ENCODE measurements at regions not wholly inside any gene's neighbourhood (a gene's known extent, or its start where the extent isn't known, plus 50 kb on each side); places are given as distances from the start of the nearest gene placed in this dataset.

- no peaks in the 10 kb centered on the region for H3K79me2 ChIP-seq (ENCODE audit: insufficient read depth, low read length)
- no peak overlapping the region for H2AFZ ChIP-seq (ENCODE audit: low read length)
- H3K27me3 ChIP-seq (ENCODE audit: insufficient read depth, low read length) = peaks cover 3% of the 10 kb centered on the region
- no peak for DNase-seq (ENCODE audit: insufficient read length, low spot score, missing footprints)
- H3K4me1 ChIP-seq (ENCODE audit: insufficient read depth, low read length) = peaks cover 25% of the 10 kb centered on the region
- no peaks in the 10 kb centered on the region for H4K20me1 ChIP-seq (ENCODE audit: insufficient read depth, low read length)
- H3K9me3 ChIP-seq (ENCODE audit: low read depth, low read length) = no peaks in the 10 kb centered on the region
- TF ChIP-seq CTCF (IDR thresholded peaks at IDR 0.05; ENCODE audit: extremely low read depth, low read depth, low read length) = no peak
- no peak overlapping the region for H3K27ac ChIP-seq (ENCODE audit: low read depth, low read length)
- no peak overlapping the region for H3K4me2 ChIP-seq (ENCODE audit: insufficient read depth, low read length)
- no peaks in the 10 kb centered on the region for H3K36me3 ChIP-seq (ENCODE audit: insufficient read depth, low read length)
- no peak overlapping the region for H3K4me3 ChIP-seq (ENCODE audit: insufficient read depth, low read length)
Observed at GRCh38 chr5:56346741-56347535, 113.8 kb upstream of the ANKRD55 start.

DNA sequence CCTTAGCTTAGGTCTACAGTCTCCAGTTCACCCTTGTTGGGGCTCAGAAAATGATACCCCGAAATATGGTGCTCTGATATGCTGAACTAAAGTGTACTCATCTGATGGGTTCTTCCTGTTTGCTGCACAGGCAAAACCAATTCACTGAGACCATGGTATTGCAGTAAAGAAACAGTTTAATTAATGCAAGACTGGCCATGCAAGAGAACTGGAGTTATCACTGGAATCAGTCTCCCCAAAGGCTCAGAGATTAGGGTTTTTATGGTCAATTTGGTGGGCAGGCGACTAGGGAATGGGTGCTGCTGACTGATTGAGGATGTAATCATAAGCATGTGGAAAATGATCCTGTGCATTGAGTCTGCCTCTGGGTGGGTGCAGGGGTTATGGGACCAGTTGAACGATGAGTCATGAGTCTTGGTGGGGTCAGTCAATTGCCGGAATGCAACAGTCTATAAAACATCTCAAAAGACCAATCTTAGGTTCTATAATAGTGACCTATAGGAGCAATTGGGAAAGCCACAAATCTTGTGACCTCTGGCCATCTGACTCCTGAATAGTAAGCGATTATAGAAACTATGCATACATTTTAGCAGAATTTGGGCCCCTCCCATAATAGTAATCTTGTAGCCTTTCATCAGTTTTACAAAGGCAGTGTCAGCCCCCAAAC lies 113.0 kb upstream of the ANKRD55 start:
- Histone ChIP-seq H3K4me3 (ENCODE audit: insufficient read depth, low read length) (no peak overlapping the region), H3K36me3 (ENCODE audit: insufficient read depth, low read length) (no peaks in the 10 kb centered on the region), H3K4me2 (ENCODE audit: insufficient read depth, low read length) (no peak overlapping the region), H3K4me1 (ENCODE audit: insufficient read depth, low read length) (peaks cover 25% of the 10 kb centered on the region), H3K9me3 (ENCODE audit: low read depth, low read length) (no peaks in the 10 kb centered on the region), H2AFZ (ENCODE audit: low read length) (no peak overlapping the region), H3K79me2 (ENCODE audit: insufficient read depth, low read length) (no peaks in the 10 kb centered on the region), H3K27me3 (ENCODE audit: insufficient read depth, low read length) (peaks cover 3% of the 10 kb centered on the region), H4K20me1 (ENCODE audit: insufficient read depth, low read length) (no peaks in the 10 kb centered on the region), H3K27ac (ENCODE audit: low read depth, low read length) (no peak overlapping the region)
- TF ChIP-seq CTCF (IDR thresholded peaks at IDR 0.05; ENCODE audit: extremely low read depth, low read depth, low read length) = no peak
- DNase-seq (ENCODE audit: insufficient read length, low spot score, missing footprints) = no peak

DNA sequence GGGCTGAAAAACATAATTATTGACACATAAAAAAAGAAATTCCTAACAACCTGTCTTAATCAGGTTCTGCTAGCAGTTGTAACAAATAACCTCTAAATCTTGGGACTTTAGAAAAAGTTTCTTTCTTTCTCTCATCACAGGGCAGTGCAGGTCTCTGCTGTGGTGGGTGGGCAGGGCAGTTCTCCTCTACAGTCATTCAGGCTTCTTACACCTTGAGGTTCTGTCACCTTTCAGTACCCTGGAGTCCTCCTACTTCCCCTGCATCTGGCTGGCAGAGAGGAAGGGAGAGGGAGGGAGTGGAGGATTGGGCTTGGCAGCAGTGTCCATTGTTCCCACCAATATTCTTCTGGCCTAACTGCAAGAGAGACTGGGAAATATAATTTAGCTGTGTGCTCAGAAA lies 112.2 kb upstream of the ANKRD55 start:
- H3K27me3 ChIP-seq (ENCODE audit: insufficient read depth, low read length) = peaks cover 3% of the 10 kb centered on the region
- H3K79me2 ChIP-seq (ENCODE audit: insufficient read depth, low read length) = no peaks in the 10 kb centered on the region
- no peaks in the 10 kb centered on the region for H4K20me1 ChIP-seq (ENCODE audit: insufficient read depth, low read length)
- no peak for TF ChIP-seq CTCF (IDR thresholded peaks at IDR 0.05; ENCODE audit: extremely low read depth, low read depth, low read length)
- no peak overlapping the region for H3K27ac ChIP-seq (ENCODE audit: low read depth, low read length)
- no peak overlapping the region for H3K4me3 ChIP-seq (ENCODE audit: insufficient read depth, low read length)
- peaks cover 17% of the 10 kb centered on the region for H3K4me1 ChIP-seq (ENCODE audit: insufficient read depth, low read length)
- H2AFZ ChIP-seq (ENCODE audit: low read length) = no peak overlapping the region
- no peak overlapping the region for H3K4me2 ChIP-seq (ENCODE audit: insufficient read depth, low read length)
- no peaks in the 10 kb centered on the region for H3K9me3 ChIP-seq (ENCODE audit: low read depth, low read length)
- no peak for DNase-seq (ENCODE audit: insufficient read length, low spot score, missing footprints)
- no peaks in the 10 kb centered on the region for H3K36me3 ChIP-seq (ENCODE audit: insufficient read depth, low read length)

DNA sequence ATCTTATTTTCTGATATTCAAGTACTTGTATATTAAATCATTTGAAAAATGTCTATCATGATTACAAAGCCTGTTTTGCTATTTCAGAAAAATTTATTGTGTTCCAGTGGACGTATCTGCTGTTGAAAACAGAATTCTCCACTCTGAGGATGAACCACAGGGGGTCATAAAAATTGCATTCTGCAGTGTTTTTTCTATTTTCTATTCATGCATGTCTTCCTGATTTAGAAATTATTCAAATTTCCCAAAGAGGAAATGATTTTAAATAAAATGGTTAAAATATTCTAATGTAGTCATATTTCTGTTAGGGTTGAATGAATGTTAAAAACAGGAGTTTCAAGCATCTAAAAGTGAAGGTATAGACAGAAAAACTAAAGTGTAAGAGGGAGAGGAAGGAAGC lies 111.5 kb upstream of the ANKRD55 start:
- Histone ChIP-seq H2AFZ (ENCODE audit: low read length) (no peak overlapping the region), H3K36me3 (ENCODE audit: insufficient read depth, low read length) (no peaks in the 10 kb centered on the region)

More for the DNA sequence above, 111.5 kb upstream of the ANKRD55 start:
- H3K27me3 ChIP-seq (ENCODE audit: insufficient read depth, low read length) = peaks cover 3% of the 10 kb centered on the region
- no peak overlapping the region for H3K4me3 ChIP-seq (ENCODE audit: insufficient read depth, low read length)
- no peaks in the 10 kb centered on the region for H3K79me2 ChIP-seq (ENCODE audit: insufficient read depth, low read length)
- no peak overlapping the region for H3K4me2 ChIP-seq (ENCODE audit: insufficient read depth, low read length)
- DNase-seq (ENCODE audit: insufficient read length, low spot score, missing footprints) = no peak
- H3K9me3 ChIP-seq (ENCODE audit: low read depth, low read length) = no peaks in the 10 kb centered on the region
- H3K27ac ChIP-seq (ENCODE audit: low read depth, low read length) = no peak overlapping the region
- TF ChIP-seq CTCF (IDR thresholded peaks at IDR 0.05; ENCODE audit: extremely low read depth, low read depth, low read length) = no peak
- H3K4me1 ChIP-seq (ENCODE audit: insufficient read depth, low read length) = peaks cover 10% of the 10 kb centered on the region
- no peaks in the 10 kb centered on the region for H4K20me1 ChIP-seq (ENCODE audit: insufficient read depth, low read length)

All from osteoblast (primary cell).